Endothelial cell of umbilical vein (primary cell): ENCODE measurements at regions not wholly inside any gene's neighbourhood (a gene's known extent, or its start where the extent isn't known, plus 50 kb on each side); places are given as distances from the start of the nearest gene placed in this dataset.

Source experiments
- BruUV-seq: library from RNA; stranded (reverse); fragments of 400-500 nt; replicated peaks from 2 replicates; lab custom pipeline; 2021; lab: Mats Ljungman, UMichigan
- CTCF ChIA-PET: fragments of 300-600, 350-600 bp; sonication (Branson Sonifier 250); formaldehyde crosslinking; loops from one replicate; lab custom pipeline; 2021; ENCODE audit warnings: antibody characterized with exemption, inconsistent platforms; lab: Charles Lee
- POLR2A ChIA-PET: fragments of 300-600, 350-600 bp; sonication (Branson Sonifier 250); formaldehyde crosslinking; loops from one replicate; lab custom pipeline; 2021; ENCODE audit warnings: antibody characterized with exemption, inconsistent platforms; lab: Charles Lee
- DNase-seq: peaks from one replicate; pipeline ENCODE4 v3.0.0-alpha.2; 2011; ENCODE audit warnings: low read depth, low spot score
- FAIRE-seq: peaks from 2 replicates; lab custom pipeline; 2011; peaks lifted over from hg19 to GRCh38; lab: Jason Lieb, UNC
- H2AFZ ChIP-seq: 2 replicates; pipeline ENCODE4 v1.6.0; 2012; ENCODE audit warnings: low read depth, low read length, control low read depth, inconsistent platforms
- H3K27ac ChIP-seq: 2 replicates; pipeline ENCODE4 v1.5.1; 2011; ENCODE audit warnings: low read depth, mild to moderate bottlenecking, control low read depth, low read length, moderate library complexity; ENCODE audit not compliant: insufficient read depth
- H3K27me3 ChIP-seq, 2 experiments: 2 replicates each; pipeline versions ENCODE4 v1.6.0 to v1.6.1; 2011; ENCODE audit warnings: low read length in 2 of 2, mixed read lengths in 1 of 2; ENCODE audit not compliant: control insufficient read depth in 2 of 2, insufficient read depth in 2 of 2
- H3K36me3 ChIP-seq, 2 experiments: 2 replicates in 1 of 2; 3 replicates in 1 of 2; pipeline ENCODE4 v1.5.1; 2011; ENCODE audit warnings: low read length in 2 of 2, mild to moderate bottlenecking in 1 of 2, moderate library complexity in 1 of 2; ENCODE audit not compliant: control insufficient read depth in 2 of 2, insufficient read depth in 2 of 2; ENCODE audit errors: extremely low read depth in 1 of 2
- H3K4me1 ChIP-seq: 3 replicates; pipeline ENCODE4 v1.5.1; 2011; ENCODE audit warnings: mild to moderate bottlenecking, low read length; ENCODE audit not compliant: control insufficient read depth, insufficient read depth; ENCODE audit errors: extremely low read depth
- H3K4me2 ChIP-seq: 2 replicates; pipeline ENCODE4 v1.6.1; 2011; ENCODE audit warnings: low read length, control low read depth, mixed read lengths; ENCODE audit not compliant: insufficient read depth
- H3K4me3 ChIP-seq, 3 experiments: fragments of 200-600 bp in 1 of 3; sonication (generic), shearing (Covaris generic) in 1 of 3; replicated peaks in 1 of 3; 2 replicates each; pipeline ENCODE4 v1.5.1; 2011 to 2016; ENCODE audit warnings: control low read depth in 3 of 3, low read length in 3 of 3, mild to moderate bottlenecking in 2 of 3, inconsistent platforms in 1 of 3, low read depth in 1 of 3, moderate library complexity in 1 of 3; ENCODE audit not compliant: insufficient read depth in 1 of 3
- H3K79me2 ChIP-seq: 2 replicates; pipeline ENCODE4 v1.6.0; 2012; ENCODE audit warnings: low read length, inconsistent platforms; ENCODE audit not compliant: control insufficient read depth, insufficient read depth
- H3K9ac ChIP-seq: replicated peaks from 2 replicates; pipeline ENCODE3; 2011; ENCODE audit warnings: low read length, control low read depth; ENCODE audit not compliant: insufficient read depth; ENCODE audit errors: extremely low read depth
- H3K9me1 ChIP-seq: replicated peaks from 3 replicates; pipeline ENCODE4 v1.6.0; 2011; ENCODE audit warnings: mild to moderate bottlenecking, low read length; ENCODE audit not compliant: control insufficient read depth, insufficient read depth; ENCODE audit errors: extremely low read depth
- H3K9me3 ChIP-seq: replicated peaks from 2 replicates; pipeline ENCODE4 v1.5.1; 2012; ENCODE audit warnings: low read length, inconsistent platforms; ENCODE audit not compliant: control insufficient read depth, insufficient read depth
- H4K20me1 ChIP-seq: replicated peaks from 2 replicates; pipeline ENCODE3; 2011; ENCODE audit warnings: mild to moderate bottlenecking, low read length; ENCODE audit not compliant: control insufficient read depth, insufficient read depth; ENCODE audit errors: extremely low read depth
- EZH2 ChIP-seq: IDR thresholded peaks from 2 replicates; pipeline ENCODE4 v1.6.1; 2012; ENCODE audit warnings: borderline replicate concordance, low read depth, mild to moderate bottlenecking, moderate library complexity, low read length, inconsistent platforms; ENCODE audit not compliant: severe bottlenecking
- FOS ChIP-seq: IDR thresholded peaks from 2 replicates; pipeline ENCODE4 v1.6.1; 2011; ENCODE audit warnings: mild to moderate bottlenecking, low read length, moderate library complexity, borderline replicate concordance; ENCODE audit not compliant: insufficient read depth
- GATA2 ChIP-seq: IDR thresholded peaks from 2 replicates; pipeline ENCODE4 v1.7.0; 2011; ENCODE audit warnings: low read depth, mild to moderate bottlenecking, moderate library complexity, mixed read lengths, low read length; ENCODE audit not compliant: insufficient read length, insufficient read depth
- JUN ChIP-seq: IDR thresholded peaks from 2 replicates; pipeline ENCODE4 v1.6.1; 2011; ENCODE audit warnings: borderline replicate concordance, low read depth; ENCODE audit not compliant: insufficient read length, insufficient read depth
- MYC ChIP-seq: IDR thresholded peaks from one replicate; pipeline ENCODE4 v1.6.1; 2011; ENCODE audit warnings: mild to moderate bottlenecking, low read depth, low read length
- POLR2A ChIP-seq: IDR thresholded peaks from 2 replicates; pipeline ENCODE4 v1.6.1; 2012; ENCODE audit warnings: low read depth, mild to moderate bottlenecking, control low read depth, low read length
- POLR2AphosphoS5 ChIP-seq: IDR thresholded peaks from 2 replicates; pipeline ENCODE4 v1.6.1; 2012; ENCODE audit warnings: low read depth, mild to moderate bottlenecking, control low read depth, low read length, moderate library complexity; ENCODE audit not compliant: insufficient read depth
- dilution Hi-C: fragments of 300-500 bp; cut with MboI; formaldehyde crosslinking; loops from one replicate; pipeline ENCODE4 v1.15.0; 2019; ENCODE audit warnings: low sequenced_read_pairs; ENCODE audit not compliant: extremely low pct_ligation_motif_present
- intact Hi-C: fragments of 100-400 bp; cut with micrococcal nuclease; formaldehyde crosslinking; loops from one replicate; pipeline ENCODE4 v1.10.0; 2022
- TF ChIP-seq, protein P1 (sequence below), 2 donors: IDR thresholded peaks; 1 replicate in 1 of 2; 2 replicates in 1 of 2; pipeline ENCODE4 v1.5.1; 2011; ENCODE audit warnings: low read length in 2 of 2, mild to moderate bottlenecking in 2 of 2, moderate library complexity in 2 of 2, control low read depth in 1 of 2, inconsistent platforms in 1 of 2, low read depth in 1 of 2; ENCODE audit not compliant: insufficient read depth in 1 of 2; ENCODE audit errors: extremely low read depth in 1 of 2
- TF ChIP-seq, protein P2 (sequence below): IDR thresholded peaks from 2 replicates; pipeline ENCODE4 v1.6.1; 2011; ENCODE audit not compliant: insufficient read depth, insufficient read length

DNA sequence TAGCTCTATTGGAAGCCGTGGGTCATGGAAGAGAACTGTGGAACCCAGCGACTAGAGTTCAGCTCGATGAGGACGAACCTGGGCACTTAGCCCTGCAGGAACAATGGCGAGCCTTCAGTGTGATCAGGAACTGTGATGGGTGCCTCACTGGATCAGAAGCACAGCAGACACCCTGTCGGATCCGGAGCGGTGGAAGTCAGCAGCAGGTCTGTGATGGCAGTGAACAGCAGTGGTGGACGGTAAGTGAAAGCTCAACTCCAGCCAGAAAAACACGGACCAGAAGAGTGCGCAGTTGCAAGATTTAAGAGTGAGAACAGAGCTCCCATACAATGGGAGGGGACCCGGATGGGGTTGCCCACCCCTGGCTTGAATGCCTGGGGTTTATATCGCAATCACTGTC is 282.2 kb downstream of the NSUN3 start:
- no peak overlapping the region for H3K9ac ChIP-seq
- no peak overlapping the region for H3K4me2 ChIP-seq
- no peaks in the 10 kb centered on the region for H3K36me3 ChIP-seq
- DNase-seq (no peak), FAIRE-seq (no peak)
- TF ChIP-seq, protein P1, sequence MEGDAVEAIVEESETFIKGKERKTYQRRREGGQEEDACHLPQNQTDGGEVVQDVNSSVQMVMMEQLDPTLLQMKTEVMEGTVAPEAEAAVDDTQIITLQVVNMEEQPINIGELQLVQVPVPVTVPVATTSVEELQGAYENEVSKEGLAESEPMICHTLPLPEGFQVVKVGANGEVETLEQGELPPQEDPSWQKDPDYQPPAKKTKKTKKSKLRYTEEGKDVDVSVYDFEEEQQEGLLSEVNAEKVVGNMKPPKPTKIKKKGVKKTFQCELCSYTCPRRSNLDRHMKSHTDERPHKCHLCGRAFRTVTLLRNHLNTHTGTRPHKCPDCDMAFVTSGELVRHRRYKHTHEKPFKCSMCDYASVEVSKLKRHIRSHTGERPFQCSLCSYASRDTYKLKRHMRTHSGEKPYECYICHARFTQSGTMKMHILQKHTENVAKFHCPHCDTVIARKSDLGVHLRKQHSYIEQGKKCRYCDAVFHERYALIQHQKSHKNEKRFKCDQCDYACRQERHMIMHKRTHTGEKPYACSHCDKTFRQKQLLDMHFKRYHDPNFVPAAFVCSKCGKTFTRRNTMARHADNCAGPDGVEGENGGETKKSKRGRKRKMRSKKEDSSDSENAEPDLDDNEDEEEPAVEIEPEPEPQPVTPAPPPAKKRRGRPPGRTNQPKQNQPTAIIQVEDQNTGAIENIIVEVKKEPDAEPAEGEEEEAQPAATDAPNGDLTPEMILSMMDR (IDR thresholded peaks at IDR 0.05; ENCODE audit: extremely low read depth in 1 of 2, insufficient read depth in 1 of 2, low read depth in 1 of 2, low read length in 2 of 2), result no peak
- no peak for TF ChIP-seq POLR2A
- no peak for TF ChIP-seq EZH2
- no peak for TF ChIP-seq MYC
- no peak for TF ChIP-seq FOS
- TF ChIP-seq, protein P2, sequence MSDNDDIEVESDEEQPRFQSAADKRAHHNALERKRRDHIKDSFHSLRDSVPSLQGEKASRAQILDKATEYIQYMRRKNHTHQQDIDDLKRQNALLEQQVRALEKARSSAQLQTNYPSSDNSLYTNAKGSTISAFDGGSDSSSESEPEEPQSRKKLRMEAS, result no peak
- no peak for TF ChIP-seq JUN
- TF ChIP-seq POLR2AphosphoS5, result no peak
- no peak for TF ChIP-seq GATA2
- CTCF ChIA-PET, result no interaction called here
- POLR2A ChIA-PET, result no interaction called here
- no peaks in the 10 kb centered on the region for H3K79me2 ChIP-seq
- H3K4me1 ChIP-seq, result no peaks in the 10 kb centered on the region
- no TSS peak for BruUV-seq
- H3K9me3 ChIP-seq, result no peaks in the 10 kb centered on the region
- H3K4me3 ChIP-seq, result no peak overlapping the region
- H3K27me3 ChIP-seq, result no peaks in the 10 kb centered on the region
- H3K9me1 ChIP-seq, result no peaks in the 10 kb centered on the region
- H2AFZ ChIP-seq, result no peak overlapping the region
- H3K27ac ChIP-seq, result no peak overlapping the region
- intact Hi-C loops (no loop called here), dilution Hi-C loops (no loop called here)
- no peaks in the 10 kb centered on the region for H4K20me1 ChIP-seq
